ENCODE measurements at regions not wholly inside any gene's neighbourhood (a gene's known extent, or its start where the extent isn't known, plus 50 kb on each side); places are given as distances from the start of the nearest gene placed in this dataset.

- TF ChIP-seq POLR2A (IDR thresholded peaks at IDR 0.05) = no peak
- no peak for TF ChIP-seq CTCF (IDR thresholded peaks at IDR 0.05)
- Histone ChIP-seq H3K36me3 (no peaks in the 10 kb centered on the region), H3K27me3 (no peaks in the 10 kb centered on the region), H3K9me3 (no peaks in the 10 kb centered on the region), H3K27ac (no peak overlapping the region), H3K4me1 (no peaks in the 10 kb centered on the region), H3K4me3 (no peak overlapping the region)
- DNase-seq = no peak
These were observed 54.0 kb upstream of the COL11A1 start for GRCh38 chr1:103162360-103162759.

GRCh38 chr1:103160281-103160680 is 52.0 kb upstream of the COL11A1 start:
- Histone ChIP-seq H3K27ac (no peak overlapping the region), H3K36me3 (no peaks in the 10 kb centered on the region), H3K27me3 (no peaks in the 10 kb centered on the region), H3K9me3 (no peaks in the 10 kb centered on the region), H3K4me1 (no peaks in the 10 kb centered on the region), H3K4me3 (no peak overlapping the region)
- no peak for DNase-seq
- TF ChIP-seq CTCF (IDR thresholded peaks at IDR 0.05) = no peak
- TF ChIP-seq POLR2A (IDR thresholded peaks at IDR 0.05) = no peak

Measured in Peyer's patch (tissue), 4 donors.